Kidney glomerular epithelial cell (primary cell): ENCODE measurements at regions not wholly inside any gene's neighbourhood (a gene's known extent, or its start where the extent isn't known, plus 50 kb on each side); places are given as distances from the start of the nearest gene placed in this dataset.
"Not testable (repeated sequence)": the region's sequence is repeated elsewhere in the genome, so short reads cannot be mapped to it uniquely, and the experiment has no call there.

Experiments
- DNase-seq: peaks from one replicate; lab custom pipeline; 2025; lab: John Stamatoyannopoulos, UW

DNA sequence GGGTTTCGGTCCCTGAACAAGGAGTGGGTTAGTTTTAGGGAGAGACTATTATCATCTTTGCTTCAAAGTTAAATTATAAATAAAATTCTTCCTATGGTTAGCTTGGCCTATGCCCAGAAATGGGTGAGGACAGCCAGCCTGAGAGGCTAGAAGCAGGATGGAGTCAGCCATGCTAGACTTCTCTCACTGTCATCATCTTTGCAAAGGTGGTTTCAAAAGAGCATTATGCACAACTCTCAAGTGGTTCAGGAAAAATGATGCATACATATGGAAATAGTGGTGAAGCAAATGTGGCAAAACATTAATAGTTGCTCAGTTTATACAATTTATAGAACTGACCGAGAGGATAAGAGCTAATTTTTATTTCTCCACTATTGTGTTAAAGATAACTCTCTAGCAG, 124.3 kb upstream of the FOXN2 start:
- DNase-seq = no peak

DNA sequence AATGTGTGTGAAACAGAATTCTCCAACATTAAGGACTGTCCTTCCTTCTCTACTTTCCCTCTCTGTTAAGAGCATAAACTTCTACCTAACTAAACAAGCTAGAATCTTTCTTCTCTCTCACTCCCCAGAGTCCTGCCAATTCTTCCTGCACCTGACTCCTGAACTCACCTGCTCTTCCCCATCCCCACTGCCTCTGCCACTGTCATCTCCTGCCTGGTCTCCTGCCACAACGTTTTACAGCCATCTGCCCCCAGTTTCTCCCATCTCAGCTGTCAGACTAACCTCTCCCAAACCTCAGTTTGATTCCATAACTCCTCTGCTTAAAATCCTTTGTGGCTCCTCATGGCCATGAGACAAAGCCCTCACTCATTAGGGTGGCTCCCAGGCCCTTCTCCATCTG, 119.8 kb upstream of the FOXN2 start:
- DNase-seq = no peak

DNA sequence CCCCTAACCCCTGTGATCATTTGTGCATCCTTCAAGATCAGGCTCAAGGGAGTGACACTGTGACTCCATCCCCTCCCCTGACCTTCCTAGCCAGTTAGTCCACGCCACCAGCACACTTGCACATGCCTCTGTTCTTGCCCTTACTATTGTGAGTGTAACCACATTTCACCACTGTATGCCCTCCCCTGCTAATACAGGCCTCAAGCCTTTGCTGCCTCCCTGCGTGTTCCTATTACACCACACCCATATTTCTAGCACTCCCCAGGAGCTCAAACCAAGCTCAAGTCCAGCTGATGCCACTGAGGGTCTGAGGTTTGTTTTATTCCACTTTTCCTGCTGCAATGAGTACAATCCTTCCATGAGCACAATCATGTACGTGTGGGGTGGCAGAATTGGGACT, 119.3 kb upstream of the FOXN2 start:
- DNase-seq = no peak

DNA sequence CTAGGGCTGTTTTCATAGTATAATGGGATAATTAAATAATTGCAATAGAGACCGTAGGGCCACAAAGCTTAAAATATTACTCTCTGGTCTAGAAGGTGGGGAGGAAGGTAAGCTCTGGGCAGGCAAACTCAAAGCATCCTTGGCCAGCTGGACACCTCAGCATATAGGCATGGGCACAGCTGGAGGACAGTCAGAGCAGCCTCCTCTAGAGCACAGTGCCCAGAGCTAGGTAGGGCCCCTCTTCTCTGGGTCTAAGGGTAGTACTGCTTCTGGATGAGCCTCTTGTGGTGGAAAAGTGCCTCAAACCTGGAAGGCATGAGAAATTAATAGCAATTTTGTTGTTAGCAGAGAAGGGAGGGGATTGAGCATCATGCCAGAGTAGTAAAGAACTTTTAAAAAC, 116.9 kb upstream of the FOXN2 start:
- DNase-seq = no peak

DNA sequence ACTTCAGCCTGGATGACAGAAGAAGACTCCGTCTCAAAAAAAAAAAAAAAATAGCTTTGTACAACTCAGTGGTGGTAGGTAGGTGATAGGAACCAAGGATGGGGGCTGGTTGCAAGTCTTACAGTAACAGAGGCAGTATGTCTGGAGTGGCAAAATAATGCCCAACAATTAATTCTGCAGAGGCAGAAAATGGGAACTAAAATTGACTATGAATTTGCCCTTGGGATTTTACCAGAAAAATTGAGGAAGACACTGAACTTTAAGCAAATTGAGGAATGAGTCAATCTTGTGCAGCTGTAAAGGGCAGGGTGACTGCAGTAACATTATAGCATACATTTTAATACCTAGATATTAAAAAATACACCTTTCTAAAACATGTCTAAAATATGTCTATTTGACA, 116.1 kb upstream of the FOXN2 start:
- no peak for DNase-seq

- no peak for DNase-seq
Observed at GRCh38 chr2:48199070-48199469, 115.4 kb upstream of the FOXN2 start.

DNA sequence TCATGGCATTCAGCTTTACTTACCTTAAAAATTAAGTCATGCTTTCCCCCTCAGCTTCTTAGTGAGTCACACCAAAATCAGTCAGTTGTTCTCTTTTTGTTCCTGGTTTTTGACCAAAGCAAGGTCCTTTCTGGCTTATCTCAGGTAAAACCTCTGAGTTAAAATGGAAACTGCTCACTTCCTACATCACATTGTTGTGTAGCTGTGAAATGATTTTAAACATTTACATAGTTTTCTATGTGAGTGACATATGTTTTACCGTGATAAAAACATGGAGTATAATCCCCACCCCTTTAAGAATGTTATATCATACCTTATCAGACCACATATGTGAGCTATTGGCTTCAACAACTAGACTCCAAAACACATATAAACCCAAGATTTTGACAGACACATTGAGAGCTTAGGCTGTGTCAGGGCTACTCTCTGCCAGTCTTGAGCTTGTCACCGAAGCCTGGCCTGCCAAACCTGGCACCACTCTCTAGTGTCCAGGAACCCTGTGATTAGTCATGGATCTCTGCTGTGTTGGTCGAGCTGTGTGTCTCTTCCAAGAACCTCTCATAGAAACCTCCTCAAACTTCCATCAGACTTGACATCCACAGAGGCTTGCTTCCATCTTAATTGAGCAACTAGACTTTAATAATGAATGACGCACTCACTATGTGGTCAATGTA, 113.7 kb upstream of the FOXN2 start:
- DNase-seq = no peak

- not testable (repeated sequence) for DNase-seq
Observed at GRCh38 chr2:48201435-48201834, 113.0 kb upstream of the FOXN2 start.

DNA sequence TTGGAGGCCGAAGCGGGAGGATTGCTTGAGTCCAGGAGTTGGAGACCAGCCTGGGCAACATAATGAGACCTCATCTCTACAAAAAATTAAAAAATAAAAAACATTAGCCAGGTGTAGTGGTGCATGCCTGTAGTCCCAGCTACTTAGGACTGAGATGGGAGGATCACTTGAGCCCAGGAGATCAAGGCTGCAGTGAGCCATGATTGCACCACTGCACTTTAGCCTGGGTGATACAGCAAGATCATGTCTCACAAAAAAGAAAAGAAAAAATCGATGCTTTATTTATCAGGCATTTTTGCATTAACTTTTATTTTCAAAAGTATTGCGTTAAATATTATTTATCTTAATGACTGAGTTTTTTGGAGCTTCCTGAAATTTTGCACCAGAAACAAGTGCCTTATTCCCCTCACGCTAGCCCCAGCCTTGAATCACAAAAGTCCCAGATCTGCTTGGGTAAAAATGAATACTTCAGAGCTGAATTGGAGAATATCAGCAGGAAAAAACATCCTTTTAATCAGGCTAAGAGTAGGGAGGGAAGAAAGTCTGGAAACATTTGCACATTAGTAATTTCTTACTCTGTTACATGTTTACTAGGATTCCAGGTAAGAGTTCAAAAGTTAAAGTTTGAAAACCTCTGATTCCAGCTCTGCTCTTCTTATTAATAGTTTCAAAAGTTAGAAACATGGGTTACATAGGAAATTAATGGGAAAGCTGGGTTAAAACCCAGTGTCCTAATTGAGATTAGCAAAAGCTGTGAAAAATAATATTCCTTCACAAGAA, 111.4 kb upstream of the FOXN2 start:
- DNase-seq = no peak

DNA sequence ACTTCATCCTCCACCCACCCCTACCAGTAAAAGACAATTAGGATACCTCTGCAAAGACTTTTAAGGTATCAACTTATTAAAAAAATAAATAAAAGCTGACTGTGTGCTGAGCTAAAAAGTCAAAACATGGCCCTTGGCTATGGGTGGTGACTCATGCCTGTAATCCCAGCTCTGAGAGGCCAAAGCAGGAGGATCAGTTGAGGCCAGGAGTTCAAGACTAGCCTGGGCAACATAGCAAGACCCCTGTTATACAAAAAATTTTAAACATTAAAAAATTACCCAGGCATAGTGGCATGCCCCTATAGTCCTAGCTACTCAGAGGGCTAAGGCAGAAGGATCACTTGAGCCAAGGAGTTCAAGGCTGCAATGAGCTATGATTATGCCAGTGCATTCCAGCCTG, 110.8 kb upstream of the FOXN2 start:
- DNase-seq = no peak

DNA sequence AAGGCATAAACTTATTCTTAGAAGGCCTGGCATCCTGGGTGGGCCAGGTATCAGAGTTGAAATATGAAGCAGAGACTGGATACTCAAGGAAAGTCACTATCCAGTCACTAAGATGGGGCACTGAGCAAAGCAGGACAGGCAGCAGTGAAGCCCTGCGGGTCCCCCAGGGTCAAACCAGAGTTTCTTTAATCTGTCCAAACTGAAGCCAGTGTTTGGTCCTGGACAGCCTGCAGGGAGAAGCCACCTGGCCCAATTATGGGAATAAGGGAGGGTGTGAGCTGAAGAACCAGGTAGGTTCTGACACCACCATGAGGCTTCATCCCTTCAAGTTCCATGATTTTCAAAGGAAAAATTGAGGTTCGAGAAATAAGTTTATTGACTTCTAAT, 109.7 kb upstream of the FOXN2 start:
- DNase-seq = no peak

- no peak for DNase-seq
Observed at GRCh38 chr2:48205137-48205798, 109.2 kb upstream of the FOXN2 start.

GRCh38 chr2:48206056-48206656, 108.3 kb upstream of the FOXN2 start:
- not testable (repeated sequence) for DNase-seq

DNA sequence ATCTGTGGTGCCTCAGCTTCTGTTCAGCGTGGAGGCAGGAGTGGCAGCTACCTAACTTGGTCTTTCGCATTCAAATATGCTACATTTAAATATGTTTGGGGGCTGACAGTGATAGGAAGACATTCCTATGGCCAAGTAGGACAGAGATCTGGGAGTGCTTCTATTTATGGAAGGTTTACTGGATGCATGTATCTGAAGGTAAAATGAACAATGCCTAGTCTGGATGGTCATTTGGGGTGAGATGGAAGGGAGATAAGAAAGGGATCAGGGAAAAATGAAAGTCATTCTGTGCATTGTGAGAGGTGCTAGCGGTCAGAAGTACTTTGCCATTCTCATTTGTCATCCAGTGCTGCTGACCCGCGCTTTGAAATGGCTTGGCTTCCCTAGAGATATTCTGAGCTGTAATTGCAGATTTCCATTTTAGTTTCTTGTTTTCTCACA, 107.3 kb upstream of the FOXN2 start:
- no peak for DNase-seq

DNA sequence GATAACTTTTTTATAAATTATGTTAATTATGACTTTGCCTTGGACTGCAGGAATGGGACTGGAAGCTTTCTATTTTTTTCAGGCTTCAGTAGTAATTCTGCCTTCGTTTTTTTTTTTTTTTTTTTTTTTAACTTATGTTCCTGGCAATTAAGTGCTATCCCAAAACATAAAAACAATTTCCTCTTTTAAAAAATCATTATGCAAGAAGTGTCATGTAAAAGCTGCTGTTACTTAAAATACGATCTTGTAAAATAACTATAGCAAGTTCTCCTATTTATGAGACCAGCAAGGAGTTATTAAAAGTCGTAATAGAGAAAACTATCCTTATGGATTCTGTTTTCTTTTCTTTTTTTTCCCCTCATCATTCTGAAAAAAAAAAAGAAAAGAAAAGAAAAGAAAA, 106.6 kb upstream of the FOXN2 start:
- DNase-seq = no peak

DNA sequence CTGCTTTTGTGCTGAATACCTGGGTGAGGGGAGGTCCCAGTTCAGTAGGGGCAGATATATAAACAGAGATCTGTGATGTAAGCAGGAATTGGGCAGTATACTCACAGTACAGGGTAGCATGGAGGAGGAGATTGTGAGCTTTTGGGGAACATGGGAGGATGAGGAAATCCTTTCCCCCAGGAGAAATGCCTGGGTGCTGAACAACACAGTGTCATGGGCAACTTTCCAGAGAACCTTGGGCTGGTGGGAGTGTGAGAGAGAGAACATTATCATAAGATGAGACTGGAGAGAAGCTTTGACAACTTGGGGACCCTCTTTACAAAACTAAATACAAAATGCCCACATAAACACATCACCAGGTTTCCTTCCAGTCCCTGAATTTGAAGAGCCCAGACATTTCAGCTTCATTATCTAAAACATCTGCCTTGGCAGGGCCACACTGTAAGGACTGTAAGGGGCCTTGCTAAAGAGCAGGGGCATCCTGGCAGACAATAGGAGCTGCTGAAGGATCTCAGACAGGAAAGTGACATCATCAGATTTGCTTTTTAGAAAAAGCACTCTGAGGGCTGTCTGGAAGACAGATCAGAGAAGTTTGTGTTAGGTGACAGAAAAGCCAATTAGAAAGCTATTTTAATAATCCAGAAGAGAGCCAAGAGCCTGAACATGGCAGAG, 105.1 kb upstream of the FOXN2 start:
- DNase-seq = peak; percentile 5

DNA sequence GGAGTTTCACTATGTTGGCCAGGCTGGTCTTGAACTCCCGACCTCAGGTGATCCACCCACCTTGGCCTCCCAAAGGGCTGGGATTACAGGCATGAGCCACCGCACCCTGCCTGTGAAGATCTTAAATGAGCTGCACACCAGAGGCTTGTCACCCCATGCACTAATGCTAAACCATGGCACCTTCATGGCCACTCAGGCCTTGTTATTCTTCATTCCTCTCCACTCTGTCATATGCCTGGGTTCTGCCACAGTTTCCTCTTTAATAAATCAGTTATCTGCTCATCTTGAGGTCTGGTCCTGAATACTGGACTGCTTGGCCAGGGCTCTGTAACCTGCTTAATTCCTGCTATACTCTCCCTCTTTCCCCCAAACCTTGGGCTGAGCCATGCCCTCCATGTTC, 104.3 kb upstream of the FOXN2 start:
- DNase-seq = no peak

GRCh38 chr2:48213646-48214045, 100.8 kb upstream of the FOXN2 start:
- DNase-seq = no peak

DNA sequence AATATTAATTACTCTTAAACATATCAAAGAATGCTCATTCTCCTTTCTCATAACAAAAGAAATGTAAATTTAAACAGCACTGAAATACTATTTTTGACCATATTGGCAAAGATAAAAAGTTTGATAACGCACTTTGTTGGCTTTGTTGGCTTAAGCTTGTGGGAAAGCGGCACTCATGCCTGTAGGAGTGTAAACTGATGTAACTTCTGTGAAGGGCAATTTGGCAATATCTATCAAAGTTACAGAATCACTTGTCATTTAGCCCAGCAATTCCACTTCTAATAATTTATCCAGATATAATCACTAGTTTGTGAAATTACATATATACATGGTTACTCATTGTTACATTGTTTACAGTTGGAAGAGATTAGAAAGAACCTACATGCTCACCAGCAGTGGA, 96.3 kb upstream of the FOXN2 start:
- DNase-seq = no peak

- DNase-seq = no peak
Observed at GRCh38 chr2:48219234-48219554, 95.3 kb upstream of the FOXN2 start.

GRCh38 chr2:48219555-48220436, 94.7 kb upstream of the FOXN2 start:
- DNase-seq = no peak
